Cardiac muscle cell (in vitro differentiated cells and primary cell): ENCODE measurements at regions not wholly inside any gene's neighbourhood (a gene's known extent, or its start where the extent isn't known, plus 50 kb on each side); places are given as distances from the start of the nearest gene placed in this dataset.

Experiments used
- DNase-seq, 2 donors: peaks; one replicate each; pipeline versions ENCODE4 v3.0.0 to v3.0.0-alpha.2; 2010 to 2017; ENCODE audit warnings: low read depth in 1 of 2, low spot score in 1 of 2
- H3K27ac ChIP-seq: fragments of 200-600 bp; sonication (generic); 2 replicates; pipeline ENCODE4 v1.5.1; 2016
- H3K27me3 ChIP-seq: fragments of 200-600 bp; sonication (generic); 2 replicates; pipeline ENCODE4 v1.6.0; 2016; ENCODE audit warnings: control low read depth
- H3K36me3 ChIP-seq: fragments of 200-600 bp; sonication (generic); 2 replicates; pipeline ENCODE4 v1.5.1; 2016; ENCODE audit warnings: control low read depth
- H3K4me1 ChIP-seq: fragments of 200-600 bp; sonication (generic); 2 replicates; pipeline ENCODE4 v1.8.1; 2017; ENCODE audit warnings: low read depth, mild to moderate bottlenecking, mixed run types
- H3K4me3 ChIP-seq: fragments of 200-600 bp; sonication (generic); 2 replicates; pipeline ENCODE4 v1.5.1; 2016; ENCODE audit warnings: mild to moderate bottlenecking
- H3K9me3 ChIP-seq: fragments of 200-600 bp; sonication (generic); 2 replicates; pipeline ENCODE4 v1.5.1; 2017; ENCODE audit warnings: low read depth, mild to moderate bottlenecking, control low read depth
- TF ChIP-seq, protein P1 (sequence below): IDR thresholded peaks from 2 replicates; pipeline ENCODE4 v1.5.1; 2012; ENCODE audit warnings: low read depth, mild to moderate bottlenecking, low read length

DNA sequence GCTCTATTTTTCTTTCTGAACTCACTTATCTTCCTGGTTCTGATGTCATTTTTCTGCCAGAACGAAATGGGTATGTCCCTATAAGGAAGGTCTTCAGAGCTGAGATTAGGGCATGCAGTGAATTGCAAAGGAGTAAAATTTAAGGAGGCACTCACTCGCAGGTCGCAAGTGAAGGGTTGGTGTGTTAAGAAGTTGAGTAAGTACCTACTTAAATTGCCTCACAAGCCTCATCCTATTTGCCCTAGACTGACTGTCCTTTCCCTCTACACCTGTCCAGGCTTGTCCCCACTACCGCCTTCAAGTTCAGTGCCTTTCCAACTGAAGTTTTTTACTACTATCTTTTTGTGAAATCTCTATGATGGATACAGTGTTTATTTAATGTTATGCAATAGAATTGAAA, 191.5 kb downstream of the AHR start:
- TF ChIP-seq, protein P1, sequence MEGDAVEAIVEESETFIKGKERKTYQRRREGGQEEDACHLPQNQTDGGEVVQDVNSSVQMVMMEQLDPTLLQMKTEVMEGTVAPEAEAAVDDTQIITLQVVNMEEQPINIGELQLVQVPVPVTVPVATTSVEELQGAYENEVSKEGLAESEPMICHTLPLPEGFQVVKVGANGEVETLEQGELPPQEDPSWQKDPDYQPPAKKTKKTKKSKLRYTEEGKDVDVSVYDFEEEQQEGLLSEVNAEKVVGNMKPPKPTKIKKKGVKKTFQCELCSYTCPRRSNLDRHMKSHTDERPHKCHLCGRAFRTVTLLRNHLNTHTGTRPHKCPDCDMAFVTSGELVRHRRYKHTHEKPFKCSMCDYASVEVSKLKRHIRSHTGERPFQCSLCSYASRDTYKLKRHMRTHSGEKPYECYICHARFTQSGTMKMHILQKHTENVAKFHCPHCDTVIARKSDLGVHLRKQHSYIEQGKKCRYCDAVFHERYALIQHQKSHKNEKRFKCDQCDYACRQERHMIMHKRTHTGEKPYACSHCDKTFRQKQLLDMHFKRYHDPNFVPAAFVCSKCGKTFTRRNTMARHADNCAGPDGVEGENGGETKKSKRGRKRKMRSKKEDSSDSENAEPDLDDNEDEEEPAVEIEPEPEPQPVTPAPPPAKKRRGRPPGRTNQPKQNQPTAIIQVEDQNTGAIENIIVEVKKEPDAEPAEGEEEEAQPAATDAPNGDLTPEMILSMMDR = no peak
- no peak for DNase-seq

GRCh38 chr7:17490825-17491224, 192.4 kb downstream of the AHR start:
- DNase-seq = no peak
- TF ChIP-seq, protein P1 = no peak
- no peak overlapping the region for H3K4me3 ChIP-seq
- no peak overlapping the region for H3K27ac ChIP-seq
- H3K9me3 ChIP-seq = no peaks in the 10 kb centered on the region
- no peaks in the 10 kb centered on the region for H3K36me3 ChIP-seq
- H3K4me1 ChIP-seq = no peaks in the 10 kb centered on the region
- no peaks in the 10 kb centered on the region for H3K27me3 ChIP-seq

More for the DNA sequence above, 191.5 kb downstream of the AHR start:
- Histone ChIP-seq H3K9me3 (no peaks in the 10 kb centered on the region), H3K27ac (no peak overlapping the region), H3K4me3 (no peak overlapping the region), H3K27me3 (no peaks in the 10 kb centered on the region), H3K36me3 (no peaks in the 10 kb centered on the region), H3K4me1 (no peaks in the 10 kb centered on the region)

GRCh38 chr7:17492437-17492836, 194.0 kb downstream of the AHR start:
- H3K36me3 ChIP-seq = no peaks in the 10 kb centered on the region
- H3K4me1 ChIP-seq = no peaks in the 10 kb centered on the region
- H3K27me3 ChIP-seq = no peaks in the 10 kb centered on the region
- TF ChIP-seq, protein P1 = no peak
- H3K27ac ChIP-seq = no peak overlapping the region
- no peak for DNase-seq
- H3K9me3 ChIP-seq = no peaks in the 10 kb centered on the region
- H3K4me3 ChIP-seq = no peak overlapping the region

DNA sequence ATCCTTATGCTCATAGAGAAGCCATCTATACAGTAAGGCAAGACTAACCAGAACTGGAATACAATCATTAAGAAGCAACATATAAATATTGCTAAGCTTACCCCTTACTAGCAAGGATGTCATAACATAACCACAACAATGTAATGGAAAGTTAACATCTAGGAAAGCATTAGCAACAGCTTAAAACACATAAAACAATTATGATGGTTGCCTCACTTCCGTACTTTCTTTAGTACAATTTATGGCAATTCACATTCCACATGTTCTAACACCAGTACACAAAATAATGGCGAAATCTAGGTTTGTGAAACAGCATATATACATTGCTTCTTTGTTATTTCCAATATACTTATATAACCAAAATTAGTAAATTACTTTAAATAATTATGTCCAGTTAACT, 195.0 kb downstream of the AHR start:
- TF ChIP-seq, protein P1 = no peak
- DNase-seq = peak in 1 of 2 donors; percentile 25
- H3K4me3 ChIP-seq = no peak overlapping the region

GRCh38 chr7:17495655-17496394, 197.4 kb downstream of the AHR start:
- TF ChIP-seq, protein P1 = no peak

More for the DNA sequence above, 195.0 kb downstream of the AHR start:
- Histone ChIP-seq H3K27ac (no peak overlapping the region), H3K9me3 (no peaks in the 10 kb centered on the region), H3K27me3 (no peaks in the 10 kb centered on the region), H3K4me1 (no peaks in the 10 kb centered on the region), H3K36me3 (no peaks in the 10 kb centered on the region)

More at GRCh38 chr7:17495655-17496394, 197.4 kb downstream of the AHR start:
- DNase-seq = no peak
- Histone ChIP-seq H3K27ac (no peak overlapping the region), H3K36me3 (no peaks in the 10 kb centered on the region), H3K27me3 (no peaks in the 10 kb centered on the region), H3K9me3 (no peaks in the 10 kb centered on the region), H3K4me3 (no peak overlapping the region), H3K4me1 (no peaks in the 10 kb centered on the region)
